Activated T-helper 17 cell treated with anti-CD3 and anti-CD28 coated beads, Interleukin-2, amount 50 U/mL, for 72 hours (primary cell): ENCODE measurements at regions not wholly inside any gene's neighbourhood (a gene's known extent, or its start where the extent isn't known, plus 50 kb on each side); places are given as distances from the start of the nearest gene placed in this dataset.
"Not testable (repeated sequence)": the region's sequence is repeated elsewhere in the genome, so short reads cannot be mapped to it uniquely, and the experiment has no call there.

Experiments used
- ATAC-seq: fragments of 150-1000 bp; cut with Tn5 transposase; replicated peaks from 2 replicates; pipeline ENCODE4 v1.10.0; 2021; ENCODE audit warnings: mild to moderate bottlenecking, moderate library complexity
- H3K27ac Mint-ChIP-seq: one replicate; pipeline ENCODE4 v1.8.0; 2022; ENCODE audit warnings: mixed read lengths
- H3K27me3 Mint-ChIP-seq: one replicate; pipeline ENCODE4 v1.8.0; 2022; ENCODE audit warnings: mixed read lengths
- H3K36me3 Mint-ChIP-seq: one replicate; pipeline ENCODE4 v1.8.0; 2022; ENCODE audit warnings: low read depth, mild to moderate bottlenecking, mixed read lengths
- H3K4me1 Mint-ChIP-seq: one replicate; pipeline ENCODE4 v1.8.0; 2022; ENCODE audit warnings: mixed read lengths
- H3K4me3 Mint-ChIP-seq: one replicate; pipeline ENCODE4 v1.8.0; 2022; ENCODE audit warnings: mild to moderate bottlenecking, mixed read lengths
- H3K9me3 Mint-ChIP-seq: one replicate; pipeline ENCODE4 v1.8.0; 2022; ENCODE audit warnings: mixed read lengths

- Mint-ChIP-seq H3K9me3 (no peaks in the 10 kb centered on the region), H3K27ac (no peak overlapping the region), H3K36me3 (no peaks in the 10 kb centered on the region), H3K4me1 (no peaks in the 10 kb centered on the region), H3K27me3 (no peaks in the 10 kb centered on the region), H3K4me3 (no peak overlapping the region)
- no peak for ATAC-seq
Measured at GRCh38 chr3:86782286-86782685, 208.7 kb downstream of the VGLL3 start.

GRCh38 chr3:86774082-86774691, 216.8 kb downstream of the VGLL3 start:
- Mint-ChIP-seq H3K36me3 (no peaks in the 10 kb centered on the region), H3K4me1 (no peaks in the 10 kb centered on the region), H3K4me3 (no peak overlapping the region), H3K27me3 (no peaks in the 10 kb centered on the region), H3K27ac (no peak overlapping the region), H3K9me3 (no peaks in the 10 kb centered on the region)
- no peak for ATAC-seq

DNA sequence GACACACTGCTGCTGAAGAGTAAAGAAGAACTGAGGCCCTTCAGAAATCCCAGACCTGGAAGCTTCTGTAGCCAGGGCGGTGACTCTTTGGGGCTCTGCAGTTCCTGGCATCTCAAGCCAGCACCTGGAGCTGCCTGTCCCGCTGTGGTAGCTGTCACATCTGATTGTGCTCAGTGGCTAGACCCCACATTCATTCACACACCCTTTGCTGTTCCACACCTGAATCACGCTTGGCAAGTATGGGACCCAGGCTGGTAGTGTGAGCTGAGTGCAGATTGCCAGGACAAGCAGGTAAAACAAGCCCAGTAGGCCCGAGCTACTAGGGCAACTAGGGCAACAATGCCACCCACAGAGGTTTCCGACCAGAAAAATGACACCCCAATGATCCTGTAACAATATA, 218.2 kb downstream of the VGLL3 start:
- H3K36me3 Mint-ChIP-seq = no peaks in the 10 kb centered on the region
- ATAC-seq = no peak
- H3K4me1 Mint-ChIP-seq = no peaks in the 10 kb centered on the region
- no peak overlapping the region for H3K4me3 Mint-ChIP-seq
- no peaks in the 10 kb centered on the region for H3K27me3 Mint-ChIP-seq
- no peaks in the 10 kb centered on the region for H3K9me3 Mint-ChIP-seq
- H3K27ac Mint-ChIP-seq = no peak overlapping the region

DNA sequence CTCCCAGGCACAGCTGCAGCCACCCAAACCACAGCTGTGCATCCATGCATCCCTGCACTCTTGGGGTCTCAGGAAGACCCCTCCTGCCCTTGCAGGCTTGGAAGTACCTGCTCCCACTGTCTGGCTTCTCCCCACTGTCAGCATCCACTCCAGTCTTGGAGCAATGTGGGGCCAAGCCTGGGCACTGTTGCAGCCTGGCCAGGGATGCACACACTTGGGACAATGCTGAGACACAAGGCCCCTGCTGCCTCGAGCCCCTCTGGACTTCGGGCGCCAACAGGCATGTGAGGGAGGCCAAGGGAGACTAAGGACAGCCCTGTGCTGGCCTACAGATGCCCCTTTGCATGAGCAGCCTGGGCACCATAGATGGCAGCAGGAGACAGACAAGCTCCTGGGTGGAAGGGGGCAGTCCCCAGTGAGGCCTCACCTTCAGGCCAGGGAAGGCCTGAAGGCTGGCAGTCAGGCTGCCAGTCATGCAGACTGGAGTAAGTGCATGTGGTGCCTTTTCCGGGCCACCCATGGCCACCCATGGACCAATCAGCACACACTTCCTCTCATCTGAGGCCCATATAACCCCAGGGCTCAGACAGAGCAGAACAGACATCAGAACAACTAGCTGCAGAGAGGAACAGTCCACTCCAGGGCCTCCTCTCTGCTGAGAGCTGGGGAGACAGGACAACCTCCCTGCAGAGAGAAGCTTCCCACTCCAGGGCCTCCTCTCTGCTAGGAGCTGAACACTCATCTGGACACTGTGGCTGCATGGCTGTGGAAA, 219.0 kb downstream of the VGLL3 start:
- H3K9me3 Mint-ChIP-seq = no peaks in the 10 kb centered on the region
- H3K27me3 Mint-ChIP-seq = no peaks in the 10 kb centered on the region
- H3K36me3 Mint-ChIP-seq = no peaks in the 10 kb centered on the region
- peak; percentile 16 for ATAC-seq
- no peak overlapping the region for H3K27ac Mint-ChIP-seq
- no peaks in the 10 kb centered on the region for H3K4me1 Mint-ChIP-seq
- H3K4me3 Mint-ChIP-seq = no peak overlapping the region

- ATAC-seq = no peak
- H3K27ac Mint-ChIP-seq = no peak overlapping the region
- no peaks in the 10 kb centered on the region for H3K4me1 Mint-ChIP-seq
- no peaks in the 10 kb centered on the region for H3K36me3 Mint-ChIP-seq
- no peaks in the 10 kb centered on the region for H3K9me3 Mint-ChIP-seq
- H3K27me3 Mint-ChIP-seq = no peaks in the 10 kb centered on the region
- no peak overlapping the region for H3K4me3 Mint-ChIP-seq
Measured at GRCh38 chr3:86766331-86766730, 224.6 kb downstream of the VGLL3 start.

GRCh38 chr3:86757322-86758179, 233.4 kb downstream of the VGLL3 start:
- not testable (repeated sequence) for H3K36me3 Mint-ChIP-seq, ATAC-seq, H3K27ac Mint-ChIP-seq, H3K4me3 Mint-ChIP-seq, H3K4me1 Mint-ChIP-seq, H3K27me3 Mint-ChIP-seq
- H3K9me3 Mint-ChIP-seq = peaks cover 12% of the 10 kb centered on the region

GRCh38 chr3:86748015-86748414, 242.9 kb downstream of the VGLL3 start:
- ATAC-seq = no peak
- Mint-ChIP-seq H3K27me3 (no peaks in the 10 kb centered on the region), H3K4me3 (no peak overlapping the region), H3K36me3 (no peaks in the 10 kb centered on the region), H3K4me1 (no peaks in the 10 kb centered on the region), H3K27ac (no peak overlapping the region), H3K9me3 (peaks cover 7% of the 10 kb centered on the region)

GRCh38 chr3:86744051-86744450, 246.9 kb downstream of the VGLL3 start:
- peaks cover 5% of the 10 kb centered on the region for H3K9me3 Mint-ChIP-seq
- no peaks in the 10 kb centered on the region for H3K36me3 Mint-ChIP-seq
- H3K4me1 Mint-ChIP-seq = no peaks in the 10 kb centered on the region
- no peak overlapping the region for H3K4me3 Mint-ChIP-seq
- ATAC-seq = no peak
- H3K27me3 Mint-ChIP-seq = no peaks in the 10 kb centered on the region
- H3K27ac Mint-ChIP-seq = no peak overlapping the region

- peaks cover 5% of the 10 kb centered on the region for H3K9me3 Mint-ChIP-seq
- no peak overlapping the region for H3K4me3 Mint-ChIP-seq
- no peak for ATAC-seq
- no peak overlapping the region for H3K27ac Mint-ChIP-seq
- no peaks in the 10 kb centered on the region for H3K4me1 Mint-ChIP-seq
- H3K36me3 Mint-ChIP-seq = no peaks in the 10 kb centered on the region
- H3K27me3 Mint-ChIP-seq = no peaks in the 10 kb centered on the region
Measured at GRCh38 chr3:86743233-86743632, 247.7 kb downstream of the VGLL3 start.

- H3K4me1 Mint-ChIP-seq = no peaks in the 10 kb centered on the region
- no peak for ATAC-seq
- no peak overlapping the region for H3K4me3 Mint-ChIP-seq
- no peaks in the 10 kb centered on the region for H3K27me3 Mint-ChIP-seq
- no peaks in the 10 kb centered on the region for H3K9me3 Mint-ChIP-seq
- H3K36me3 Mint-ChIP-seq = no peaks in the 10 kb centered on the region
- H3K27ac Mint-ChIP-seq = no peak overlapping the region
Measured at GRCh38 chr3:86740751-86741150, 250.2 kb downstream of the VGLL3 start.

DNA sequence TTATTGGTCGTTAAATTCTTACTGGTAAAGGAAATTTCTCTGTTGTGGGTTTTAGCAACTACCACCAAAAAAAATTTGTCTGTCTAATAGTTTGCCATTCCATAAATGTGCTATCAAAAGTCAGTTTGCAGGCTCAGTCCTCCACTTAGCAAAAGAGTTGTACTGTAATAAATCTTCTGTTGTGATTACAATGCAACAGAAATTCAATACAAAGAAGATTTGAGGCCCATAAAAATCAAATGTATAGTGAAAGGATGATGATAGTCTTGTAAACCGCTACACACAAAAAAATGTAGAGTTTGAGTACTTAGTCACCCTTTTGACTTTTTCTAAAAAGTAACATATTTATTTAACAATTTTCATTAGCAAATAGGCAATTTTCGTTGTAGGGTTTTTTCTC, 251.7 kb downstream of the VGLL3 start:
- no peak overlapping the region for H3K4me3 Mint-ChIP-seq
- H3K9me3 Mint-ChIP-seq = no peaks in the 10 kb centered on the region
- no peaks in the 10 kb centered on the region for H3K4me1 Mint-ChIP-seq
- no peak for ATAC-seq
- no peak overlapping the region for H3K27ac Mint-ChIP-seq
- no peaks in the 10 kb centered on the region for H3K36me3 Mint-ChIP-seq
- no peaks in the 10 kb centered on the region for H3K27me3 Mint-ChIP-seq

- Mint-ChIP-seq H3K27ac (no peak overlapping the region), H3K36me3 (no peaks in the 10 kb centered on the region), H3K27me3 (no peaks in the 10 kb centered on the region), H3K4me3 (no peak overlapping the region), H3K9me3 (no peaks in the 10 kb centered on the region), H3K4me1 (no peaks in the 10 kb centered on the region)
- no peak for ATAC-seq
Measured at GRCh38 chr3:86738684-86739083, 252.3 kb downstream of the VGLL3 start.

GRCh38 chr3:86737517-86737916, 253.4 kb downstream of the VGLL3 start:
- no peak overlapping the region for H3K27ac Mint-ChIP-seq
- no peaks in the 10 kb centered on the region for H3K4me1 Mint-ChIP-seq
- no peaks in the 10 kb centered on the region for H3K27me3 Mint-ChIP-seq
- no peaks in the 10 kb centered on the region for H3K9me3 Mint-ChIP-seq
- no peak overlapping the region for H3K4me3 Mint-ChIP-seq
- no peak for ATAC-seq
- no peaks in the 10 kb centered on the region for H3K36me3 Mint-ChIP-seq

- no peak overlapping the region for H3K27ac Mint-ChIP-seq
- no peak for ATAC-seq
- no peaks in the 10 kb centered on the region for H3K9me3 Mint-ChIP-seq
- no peaks in the 10 kb centered on the region for H3K36me3 Mint-ChIP-seq
- H3K4me3 Mint-ChIP-seq = no peak overlapping the region
- H3K4me1 Mint-ChIP-seq = no peaks in the 10 kb centered on the region
- no peaks in the 10 kb centered on the region for H3K27me3 Mint-ChIP-seq
Measured at GRCh38 chr3:86733257-86733656, 257.7 kb downstream of the VGLL3 start.

GRCh38 chr3:86731501-86731901, 259.4 kb downstream of the VGLL3 start:
- Mint-ChIP-seq H3K27ac (no peak overlapping the region), H3K4me3 (no peak overlapping the region), H3K36me3 (no peaks in the 10 kb centered on the region), H3K9me3 (no peaks in the 10 kb centered on the region), H3K4me1 (no peaks in the 10 kb centered on the region), H3K27me3 (no peaks in the 10 kb centered on the region)
- no peak for ATAC-seq
